SK-N-SH (cell line): ENCODE measurements at regions not wholly inside any gene's neighbourhood (a gene's known extent, or its start where the extent isn't known, plus 50 kb on each side); places are given as distances from the start of the nearest gene placed in this dataset.

ENCODE experiments used
- CTCF ChIA-PET: fragments of 300-600, 350-600 bp; formaldehyde crosslinking; extraction: SDS; loops from one replicate; lab custom pipeline; 2021; lab: Yijun Ruan, JAX
- POLR2A ChIA-PET: fragments of 350-600 bp; sonication (Branson Sonifier 250); formaldehyde crosslinking; extraction: SDS; loops from one replicate; lab custom pipeline; 2020; ENCODE audit warnings: antibody characterized with exemption, inconsistent platforms; lab: Yijun Ruan, JAX
- DNase-seq: peaks from one replicate; pipeline ENCODE4 v3.0.0; 2012
- H2AFZ ChIP-seq: fragments of 200-600 bp; sonication (generic); 2 replicates; pipeline ENCODE4 v1.8.1; 2016; ENCODE audit warnings: antibody characterized with exemption, mild to moderate bottlenecking, low read depth
- H3F3A ChIP-seq: fragments of 200-600 bp; sonication (generic); replicated peaks from 2 replicates; pipeline ENCODE3; 2016; ENCODE audit warnings: antibody characterized with exemption, mild to moderate bottlenecking; ENCODE audit not compliant: insufficient read depth
- H3K27ac ChIP-seq, 2 experiments: fragments of 200-500 bp in 1 of 2; fragments of 200-600 bp in 1 of 2; sonication (Bioruptor generic) in 1 of 2; sonication (generic), shearing (Covaris generic) in 1 of 2; 2 replicates each; pipeline versions ENCODE4 v1.5.1 to v1.6.1; 2014 to 2016; ENCODE audit warnings: low read depth in 2 of 2, inconsistent platforms in 1 of 2, low read length in 1 of 2, mild to moderate bottlenecking in 1 of 2, mixed read lengths in 1 of 2
- H3K27me3 ChIP-seq: fragments of 200-600 bp; sonication (generic), shearing (Covaris generic); 2 replicates; pipeline ENCODE4 v1.6.1; 2016; ENCODE audit warnings: mixed run types; ENCODE audit not compliant: insufficient read depth
- H3K36me3 ChIP-seq, 2 experiments: fragments of 200-500 bp in 1 of 2; fragments of 200-600 bp in 1 of 2; sonication (Bioruptor generic) in 1 of 2; sonication (generic) in 1 of 2; replicated peaks in 1 of 2; 2 replicates each; pipeline versions ENCODE3 to v1.5.1; 2014 to 2016; ENCODE audit warnings: low read length in 1 of 2, mild to moderate bottlenecking in 1 of 2; ENCODE audit not compliant: insufficient read depth in 2 of 2, control insufficient read depth in 1 of 2
- H3K4me1 ChIP-seq, 2 experiments: fragments of 200-500 bp in 1 of 2; fragments of 200-600 bp in 1 of 2; sonication (Bioruptor generic) in 1 of 2; sonication (generic), shearing (Covaris generic) in 1 of 2; 2 replicates each; pipeline versions ENCODE4 v1.5.1 to v1.6.1; 2014 to 2016; ENCODE audit warnings: low read depth in 1 of 2, low read length in 1 of 2, mixed run types in 1 of 2; ENCODE audit not compliant: insufficient read depth in 2 of 2, control insufficient read depth in 1 of 2
- H3K4me2 ChIP-seq: fragments of 200-600 bp; sonication (generic), shearing (Covaris generic); 2 replicates; pipeline ENCODE4 v1.6.1; 2017; ENCODE audit warnings: mixed run types
- H3K4me3 ChIP-seq, 2 experiments: fragments of 200-500 bp in 1 of 2; fragments of 200-600 bp in 1 of 2; sonication (Bioruptor generic) in 1 of 2; sonication (generic), shearing (Covaris generic) in 1 of 2; 2 replicates each; pipeline versions ENCODE4 v1.5.1 to v1.8.1; 2014 to 2016; ENCODE audit warnings: low read depth in 2 of 2, inconsistent platforms in 1 of 2, low read length in 1 of 2, mild to moderate bottlenecking in 1 of 2, mixed read lengths in 1 of 2, moderate library complexity in 1 of 2
- H3K79me2 ChIP-seq: fragments of 200-600 bp; sonication (generic); 2 replicates; pipeline ENCODE4 v1.8.1; 2017; ENCODE audit warnings: mild to moderate bottlenecking; ENCODE audit not compliant: insufficient read depth
- H3K9ac ChIP-seq: fragments of 200-600 bp; sonication (generic); 2 replicates; pipeline ENCODE4 v1.6.1; 2017; ENCODE audit warnings: mixed run types
- H3K9me2 ChIP-seq: fragments of 200-600 bp; sonication (generic); 2 replicates; pipeline ENCODE4 v1.6.1; 2017; ENCODE audit warnings: mixed run types
- H3K9me3 ChIP-seq: fragments of 200-600 bp; sonication (generic); 2 replicates; pipeline ENCODE4 v1.6.1; 2017; ENCODE audit warnings: mixed run types, mild to moderate bottlenecking, moderate library complexity
- H4K20me1 ChIP-seq: fragments of 200-600 bp; sonication (generic); 2 replicates; pipeline ENCODE4 v1.6.1; 2017; ENCODE audit warnings: mild to moderate bottlenecking, mixed run types; ENCODE audit not compliant: insufficient read depth
- FOSL2 ChIP-seq: IDR thresholded peaks from 2 replicates; pipeline ENCODE4 v1.4.0; 2012; ENCODE audit warnings: low read depth, mild to moderate bottlenecking, moderate library complexity, borderline replicate concordance
- GABPA ChIP-seq: IDR thresholded peaks from 2 replicates; pipeline ENCODE4 v1.4.0; 2012; ENCODE audit warnings: low read depth, mild to moderate bottlenecking
- MEF2A ChIP-seq: IDR thresholded peaks from 2 replicates; pipeline ENCODE4 v1.4.0; 2012; ENCODE audit warnings: low read depth, borderline replicate concordance
- NFIC ChIP-seq: IDR thresholded peaks from 2 replicates; pipeline ENCODE4 v1.4.0; 2012; ENCODE audit warnings: borderline replicate concordance
- RAD21 ChIP-seq: IDR thresholded peaks from 2 replicates; pipeline ENCODE4 v1.6.1; 2012; ENCODE audit warnings: mild to moderate bottlenecking, low read length
- RXRA ChIP-seq: IDR thresholded peaks from 2 replicates; pipeline ENCODE4 v1.4.0; 2012; ENCODE audit warnings: low read depth, mild to moderate bottlenecking, borderline replicate concordance
- SIN3A ChIP-seq: IDR thresholded peaks from 2 replicates; pipeline ENCODE4 v1.6.1; 2012; ENCODE audit warnings: low read depth, mild to moderate bottlenecking, low read length, moderate library complexity, borderline replicate concordance
- TCF12 ChIP-seq: IDR thresholded peaks from 2 replicates; pipeline ENCODE4 v1.4.0; 2012
- TEAD4 ChIP-seq: IDR thresholded peaks from 2 replicates; pipeline ENCODE4 v1.4.0; 2012; ENCODE audit warnings: mild to moderate bottlenecking, borderline replicate concordance; ENCODE audit not compliant: insufficient read depth
- YY1 ChIP-seq: IDR thresholded peaks from 2 replicates; pipeline ENCODE4 v1.4.0; 2012; ENCODE audit warnings: low read depth, mild to moderate bottlenecking
- WGBS: methylation state at CpG from one replicate; pipeline ENCODE4 v1.1.6; 2017; ENCODE audit warnings: low lambda C conversion rate; 5-methylcytosine and 5-hydroxymethylcytosine counted together
- TF ChIP-seq, protein P1 (sequence below): IDR thresholded peaks from 2 replicates; pipeline ENCODE4 v1.6.1; 2012; ENCODE audit warnings: mild to moderate bottlenecking, low read depth, low read length, moderate library complexity
- TF ChIP-seq, protein P2 (sequence below): fragments of 150-350 bp; IDR thresholded peaks from 2 replicates; pipeline ENCODE4 v1.6.1; 2017; ENCODE audit warnings: antibody characterized with exemption, low read length, low read depth, borderline replicate concordance
- TF ChIP-seq, protein P3 (sequence below): IDR thresholded peaks from 2 replicates; pipeline ENCODE4; 2012
- TF ChIP-seq, protein P4 (sequence below): fragments of 150-350 bp; IDR thresholded peaks from 2 replicates; pipeline ENCODE4 v1.6.1; 2016; ENCODE audit warnings: mild to moderate bottlenecking, low read depth, low read length
- TF ChIP-seq, protein P5 (sequence below): IDR thresholded peaks from 2 replicates; pipeline ENCODE4 v1.4.0; 2012; ENCODE audit warnings: low read depth, borderline replicate concordance

DNA sequence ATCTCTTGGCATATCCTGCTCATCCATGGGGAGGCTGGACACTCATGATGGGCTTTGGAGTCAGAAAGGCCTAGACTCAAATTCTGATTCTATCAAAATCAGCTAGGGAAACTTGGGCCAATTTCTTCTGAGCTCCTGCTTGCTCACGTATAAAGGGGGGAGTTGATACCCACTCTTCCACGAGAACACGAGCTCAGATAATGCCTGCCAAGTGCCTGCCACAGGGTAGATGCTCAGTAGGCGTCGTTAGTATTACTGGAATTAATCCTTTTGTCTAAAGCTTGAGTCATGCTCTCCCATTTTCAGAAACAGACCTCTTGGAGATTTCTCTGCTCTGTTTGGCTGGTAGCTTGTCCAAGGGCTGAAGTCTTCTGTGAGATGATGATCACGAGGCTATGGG, 238.3 kb upstream of the MVB12B start (continued):
- TF ChIP-seq, protein P1, sequence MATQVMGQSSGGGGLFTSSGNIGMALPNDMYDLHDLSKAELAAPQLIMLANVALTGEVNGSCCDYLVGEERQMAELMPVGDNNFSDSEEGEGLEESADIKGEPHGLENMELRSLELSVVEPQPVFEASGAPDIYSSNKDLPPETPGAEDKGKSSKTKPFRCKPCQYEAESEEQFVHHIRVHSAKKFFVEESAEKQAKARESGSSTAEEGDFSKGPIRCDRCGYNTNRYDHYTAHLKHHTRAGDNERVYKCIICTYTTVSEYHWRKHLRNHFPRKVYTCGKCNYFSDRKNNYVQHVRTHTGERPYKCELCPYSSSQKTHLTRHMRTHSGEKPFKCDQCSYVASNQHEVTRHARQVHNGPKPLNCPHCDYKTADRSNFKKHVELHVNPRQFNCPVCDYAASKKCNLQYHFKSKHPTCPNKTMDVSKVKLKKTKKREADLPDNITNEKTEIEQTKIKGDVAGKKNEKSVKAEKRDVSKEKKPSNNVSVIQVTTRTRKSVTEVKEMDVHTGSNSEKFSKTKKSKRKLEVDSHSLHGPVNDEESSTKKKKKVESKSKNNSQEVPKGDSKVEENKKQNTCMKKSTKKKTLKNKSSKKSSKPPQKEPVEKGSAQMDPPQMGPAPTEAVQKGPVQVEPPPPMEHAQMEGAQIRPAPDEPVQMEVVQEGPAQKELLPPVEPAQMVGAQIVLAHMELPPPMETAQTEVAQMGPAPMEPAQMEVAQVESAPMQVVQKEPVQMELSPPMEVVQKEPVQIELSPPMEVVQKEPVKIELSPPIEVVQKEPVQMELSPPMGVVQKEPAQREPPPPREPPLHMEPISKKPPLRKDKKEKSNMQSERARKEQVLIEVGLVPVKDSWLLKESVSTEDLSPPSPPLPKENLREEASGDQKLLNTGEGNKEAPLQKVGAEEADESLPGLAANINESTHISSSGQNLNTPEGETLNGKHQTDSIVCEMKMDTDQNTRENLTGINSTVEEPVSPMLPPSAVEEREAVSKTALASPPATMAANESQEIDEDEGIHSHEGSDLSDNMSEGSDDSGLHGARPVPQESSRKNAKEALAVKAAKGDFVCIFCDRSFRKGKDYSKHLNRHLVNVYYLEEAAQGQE = no peak

DNA sequence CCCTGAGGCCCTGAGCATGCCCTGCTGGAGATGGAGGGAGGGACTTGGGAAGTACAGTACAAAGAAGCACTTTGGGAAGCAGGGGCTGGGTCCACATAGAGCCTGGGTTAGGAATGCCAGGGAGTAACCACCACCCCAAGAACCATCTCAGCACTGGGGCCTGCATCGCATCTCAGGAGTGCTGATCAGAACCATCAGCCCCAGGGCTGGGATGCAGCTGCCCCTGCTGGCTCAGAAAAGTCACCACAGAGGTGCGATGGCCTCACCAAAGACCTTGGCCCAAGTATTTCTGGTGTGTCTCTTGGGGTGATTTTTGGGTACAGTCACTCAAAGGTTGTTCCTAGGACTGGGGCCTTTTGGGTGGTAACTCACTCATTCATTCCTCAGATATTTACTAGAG, 236.8 kb upstream of the MVB12B start:
- no peaks in the 10 kb centered on the region for H3K36me3 ChIP-seq
- ChIA-PET POLR2A (no interaction called here), CTCF (no interaction called here)
- H3K9me3 ChIP-seq = no peaks in the 10 kb centered on the region
- DNase-seq = no peak
- H3K4me3 ChIP-seq = no peak overlapping the region
- H2AFZ ChIP-seq = no peak overlapping the region
- no peaks in the 10 kb centered on the region for H4K20me1 ChIP-seq
- no peaks in the 10 kb centered on the region for H3K79me2 ChIP-seq
- H3K9me2 ChIP-seq = no peaks in the 10 kb centered on the region
- no peaks in the 10 kb centered on the region for H3F3A ChIP-seq
- H3K4me2 ChIP-seq = no peak overlapping the region
- WGBS = 40% methylated on average over 1 of the region's 2 CpGs
- peaks cover 0 to 2% of the 10 kb centered on the region in 2 experiments; a peak in 1 of 4 replicates for H3K4me1 ChIP-seq
- no peak overlapping the region for H3K27ac ChIP-seq
- no peak overlapping the region for H3K9ac ChIP-seq
- H3K27me3 ChIP-seq = no peaks in the 10 kb centered on the region
- TF ChIP-seq GABPA = no peak
- no peak for TF ChIP-seq FOSL2
- TF ChIP-seq RXRA = no peak
- TF ChIP-seq, protein P2, sequence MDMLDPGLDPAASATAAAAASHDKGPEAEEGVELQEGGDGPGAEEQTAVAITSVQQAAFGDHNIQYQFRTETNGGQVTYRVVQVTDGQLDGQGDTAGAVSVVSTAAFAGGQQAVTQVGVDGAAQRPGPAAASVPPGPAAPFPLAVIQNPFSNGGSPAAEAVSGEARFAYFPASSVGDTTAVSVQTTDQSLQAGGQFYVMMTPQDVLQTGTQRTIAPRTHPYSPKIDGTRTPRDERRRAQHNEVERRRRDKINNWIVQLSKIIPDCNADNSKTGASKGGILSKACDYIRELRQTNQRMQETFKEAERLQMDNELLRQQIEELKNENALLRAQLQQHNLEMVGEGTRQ = no peak
- no peak for TF ChIP-seq NFIC
- TF ChIP-seq YY1 = no peak
- TF ChIP-seq SIN3A = no peak
- TF ChIP-seq RAD21 = no peak
- no peak for TF ChIP-seq MEF2A
- no peak for TF ChIP-seq TEAD4
- TF ChIP-seq, protein P3, sequence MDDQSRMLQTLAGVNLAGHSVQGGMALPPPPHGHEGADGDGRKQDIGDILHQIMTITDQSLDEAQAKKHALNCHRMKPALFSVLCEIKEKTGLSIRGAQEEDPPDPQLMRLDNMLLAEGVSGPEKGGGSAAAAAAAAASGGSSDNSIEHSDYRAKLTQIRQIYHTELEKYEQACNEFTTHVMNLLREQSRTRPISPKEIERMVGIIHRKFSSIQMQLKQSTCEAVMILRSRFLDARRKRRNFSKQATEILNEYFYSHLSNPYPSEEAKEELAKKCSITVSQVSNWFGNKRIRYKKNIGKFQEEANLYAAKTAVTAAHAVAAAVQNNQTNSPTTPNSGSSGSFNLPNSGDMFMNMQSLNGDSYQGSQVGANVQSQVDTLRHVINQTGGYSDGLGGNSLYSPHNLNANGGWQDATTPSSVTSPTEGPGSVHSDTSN = no peak
- TF ChIP-seq, protein P4, sequence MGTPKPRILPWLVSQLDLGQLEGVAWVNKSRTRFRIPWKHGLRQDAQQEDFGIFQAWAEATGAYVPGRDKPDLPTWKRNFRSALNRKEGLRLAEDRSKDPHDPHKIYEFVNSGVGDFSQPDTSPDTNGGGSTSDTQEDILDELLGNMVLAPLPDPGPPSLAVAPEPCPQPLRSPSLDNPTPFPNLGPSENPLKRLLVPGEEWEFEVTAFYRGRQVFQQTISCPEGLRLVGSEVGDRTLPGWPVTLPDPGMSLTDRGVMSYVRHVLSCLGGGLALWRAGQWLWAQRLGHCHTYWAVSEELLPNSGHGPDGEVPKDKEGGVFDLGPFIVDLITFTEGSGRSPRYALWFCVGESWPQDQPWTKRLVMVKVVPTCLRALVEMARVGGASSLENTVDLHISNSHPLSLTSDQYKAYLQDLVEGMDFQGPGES = no peak
- TF ChIP-seq, protein P5, sequence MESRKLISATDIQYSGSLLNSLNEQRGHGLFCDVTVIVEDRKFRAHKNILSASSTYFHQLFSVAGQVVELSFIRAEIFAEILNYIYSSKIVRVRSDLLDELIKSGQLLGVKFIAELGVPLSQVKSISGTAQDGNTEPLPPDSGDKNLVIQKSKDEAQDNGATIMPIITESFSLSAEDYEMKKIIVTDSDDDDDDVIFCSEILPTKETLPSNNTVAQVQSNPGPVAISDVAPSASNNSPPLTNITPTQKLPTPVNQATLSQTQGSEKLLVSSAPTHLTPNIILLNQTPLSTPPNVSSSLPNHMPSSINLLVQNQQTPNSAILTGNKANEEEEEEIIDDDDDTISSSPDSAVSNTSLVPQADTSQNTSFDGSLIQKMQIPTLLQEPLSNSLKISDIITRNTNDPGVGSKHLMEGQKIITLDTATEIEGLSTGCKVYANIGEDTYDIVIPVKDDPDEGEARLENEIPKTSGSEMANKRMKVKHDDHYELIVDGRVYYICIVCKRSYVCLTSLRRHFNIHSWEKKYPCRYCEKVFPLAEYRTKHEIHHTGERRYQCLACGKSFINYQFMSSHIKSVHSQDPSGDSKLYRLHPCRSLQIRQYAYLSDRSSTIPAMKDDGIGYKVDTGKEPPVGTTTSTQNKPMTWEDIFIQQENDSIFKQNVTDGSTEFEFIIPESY = no peak
- TF ChIP-seq TCF12 = no peak
